Left renal pelvis (tissue), 4 donors: ENCODE measurements at regions not wholly inside any gene's neighbourhood (a gene's known extent, or its start where the extent isn't known, plus 50 kb on each side); places are given as distances from the start of the nearest gene placed in this dataset.

Experiments
- DNase-seq, 4 donors: peaks; one replicate each; pipeline ENCODE4 v3.0.0-alpha.2; 2013; ENCODE audit warnings: low read depth in 4 of 4, low spot score in 3 of 4

GRCh38 chr9:23621188-23621587, 204.9 kb downstream of the ELAVL2 start:
- no peak for DNase-seq

GRCh38 chr9:23621924-23622323, 204.1 kb downstream of the ELAVL2 start:
- no peak for DNase-seq

- no peak for DNase-seq
Observed at GRCh38 chr9:23622396-23622795, 203.6 kb downstream of the ELAVL2 start.

GRCh38 chr9:23630488-23630887, 195.6 kb downstream of the ELAVL2 start:
- DNase-seq: no peak

- no peak for DNase-seq
Observed at GRCh38 chr9:23635276-23635675, 190.8 kb downstream of the ELAVL2 start.

GRCh38 chr9:23636199-23636598, 189.8 kb downstream of the ELAVL2 start:
- DNase-seq: no peak

- DNase-seq: no peak
Observed at GRCh38 chr9:23638011-23638410, 188.0 kb downstream of the ELAVL2 start.

GRCh38 chr9:23638837-23639426, 187.1 kb downstream of the ELAVL2 start:
- no peak for DNase-seq
